Panc1 (cell line): ENCODE measurements at regions not wholly inside any gene's neighbourhood (a gene's known extent, or its start where the extent isn't known, plus 50 kb on each side); places are given as distances from the start of the nearest gene placed in this dataset.

Source experiments
- ATAC-seq: fragments of 200-7000 bp; cut with Tn5 transposase; 2 replicates; pipeline ENCODE4 v1.9.1; 2020; ENCODE audit warnings: mild to moderate bottlenecking, moderate library complexity
- BruUV-seq: library from RNA; stranded (reverse); fragments of 400-500 nt; replicated peaks from 2 replicates; lab custom pipeline; 2021; lab: Mats Ljungman, UMichigan
- CTCF ChIA-PET: fragments of 300-600 bp; sonication (Branson Sonifier 250); formaldehyde crosslinking; loops from one replicate; lab custom pipeline; 2022; ENCODE audit warnings: antibody characterized with exemption; lab: Charles Lee
- POLR2A ChIA-PET: fragments of 300-600 bp; sonication (Branson Sonifier 250); formaldehyde crosslinking; loops from one replicate; lab custom pipeline; 2022; ENCODE audit warnings: antibody characterized with exemption; lab: Charles Lee
- DNase-seq: peaks from one replicate; pipeline ENCODE4 v3.0.0-alpha.2; 2010; ENCODE audit warnings: low read depth, low spot score
- H3K27ac ChIP-seq: 2 replicates; pipeline ENCODE4 v1.5.1; 2011; ENCODE audit warnings: mild to moderate bottlenecking, low read length, inconsistent platforms
- H3K27me3 ChIP-seq: fragments of 200-500 bp; sonication (Bioruptor generic); 2 replicates; pipeline ENCODE4 v1.6.0; 2014; ENCODE audit warnings: low read length, inconsistent platforms; ENCODE audit not compliant: control insufficient read depth, insufficient read depth
- H3K36me3 ChIP-seq: fragments of 200-500 bp; sonication (Bioruptor generic); 2 replicates; pipeline ENCODE4 v1.5.1; 2014; ENCODE audit warnings: inconsistent platforms, mild to moderate bottlenecking, low read length, moderate library complexity; ENCODE audit not compliant: control insufficient read depth, insufficient read depth
- H3K4me1 ChIP-seq: 2 replicates; pipeline ENCODE4 v1.5.1; 2011; ENCODE audit warnings: inconsistent platforms, mild to moderate bottlenecking, low read length, moderate library complexity; ENCODE audit not compliant: control insufficient read depth, insufficient read depth
- H3K4me3 ChIP-seq, 2 experiments: 2 replicates each; pipeline ENCODE4 v1.5.1; 2011 to 2012; ENCODE audit warnings: low read depth in 2 of 2, low read length in 2 of 2, mild to moderate bottlenecking in 2 of 2, inconsistent platforms in 1 of 2, moderate library complexity in 1 of 2
- H3K9me3 ChIP-seq: fragments of 200-500 bp; sonication (Bioruptor generic); 2 replicates; pipeline ENCODE4 v1.5.1; 2014; ENCODE audit warnings: low read depth, mild to moderate bottlenecking, inconsistent platforms, low read length, moderate library complexity; ENCODE audit not compliant: control insufficient read depth, insufficient read depth
- POLR2AphosphoS5 ChIP-seq: IDR thresholded peaks from 2 replicates; pipeline ENCODE4 v1.6.1; 2012; ENCODE audit warnings: mild to moderate bottlenecking, low read depth, low read length, moderate library complexity
- REST ChIP-seq, 2 experiments: IDR thresholded peaks; 2 replicates each; pipeline ENCODE4 v1.6.1; 2011 to 2012; ENCODE audit warnings: low read depth in 2 of 2, control low read depth in 1 of 2, low read length in 1 of 2, mild to moderate bottlenecking in 1 of 2, moderate library complexity in 1 of 2; ENCODE audit not compliant: insufficient read depth in 1 of 2
- SIN3A ChIP-seq: IDR thresholded peaks from 2 replicates; pipeline ENCODE4 v1.6.1; 2012; ENCODE audit warnings: low read depth, mild to moderate bottlenecking, low read length, moderate library complexity, borderline replicate concordance; ENCODE audit not compliant: insufficient read depth
- TCF7L2 ChIP-seq: IDR thresholded peaks from 2 replicates; pipeline ENCODE4 v1.6.1; 2011; ENCODE audit warnings: mild to moderate bottlenecking, low read depth, low read length, inconsistent platforms
- in situ Hi-C: cut with HindIII; loops from 2 replicates; pipeline ENCODE4 v1.10.0; 2016; ENCODE audit warnings: low sequenced_read_pairs, low pct_unique_long_range_greater_than_20kb
- intact Hi-C: fragments of 100-400 bp; cut with micrococcal nuclease; formaldehyde crosslinking; loops from one replicate; pipeline ENCODE4 v1.10.0; 2022; ENCODE audit not compliant: unreplicated experiment
- TF ChIP-seq, protein P1 (sequence below): fragments of 450-650 bp; IDR thresholded peaks from 2 replicates; pipeline ENCODE4 v1.5.1; 2017; ENCODE audit warnings: mild to moderate bottlenecking

DNA sequence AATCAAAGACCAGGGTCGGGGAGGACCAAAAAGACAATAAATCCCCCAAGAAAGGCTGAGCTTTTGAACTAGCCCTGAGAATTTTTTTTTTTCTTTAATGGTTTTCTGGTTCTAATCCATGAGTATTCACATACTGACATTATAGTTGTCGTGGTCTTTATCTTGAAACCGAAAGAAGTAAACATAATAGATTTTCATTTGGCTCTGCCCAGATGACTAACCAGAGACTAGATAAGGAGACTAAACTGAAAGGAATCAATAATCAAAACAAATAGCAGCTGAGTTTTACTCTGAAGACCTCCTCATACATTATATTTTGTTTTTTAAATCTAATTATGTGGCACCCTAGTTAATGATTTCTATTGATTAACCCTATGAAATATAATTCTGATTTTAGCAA, 381.4 kb downstream of the CNTN3 start:
- BruUV-seq = no TSS peak
- H3K36me3 ChIP-seq = no peaks in the 10 kb centered on the region
- DNase-seq (no peak), ATAC-seq (no peak)
- H3K4me3 ChIP-seq = no peak overlapping the region
- intact Hi-C loops (no loop called here), in situ Hi-C loops (no loop called here)
- TF ChIP-seq SIN3A = no peak
- TF ChIP-seq, protein P1, sequence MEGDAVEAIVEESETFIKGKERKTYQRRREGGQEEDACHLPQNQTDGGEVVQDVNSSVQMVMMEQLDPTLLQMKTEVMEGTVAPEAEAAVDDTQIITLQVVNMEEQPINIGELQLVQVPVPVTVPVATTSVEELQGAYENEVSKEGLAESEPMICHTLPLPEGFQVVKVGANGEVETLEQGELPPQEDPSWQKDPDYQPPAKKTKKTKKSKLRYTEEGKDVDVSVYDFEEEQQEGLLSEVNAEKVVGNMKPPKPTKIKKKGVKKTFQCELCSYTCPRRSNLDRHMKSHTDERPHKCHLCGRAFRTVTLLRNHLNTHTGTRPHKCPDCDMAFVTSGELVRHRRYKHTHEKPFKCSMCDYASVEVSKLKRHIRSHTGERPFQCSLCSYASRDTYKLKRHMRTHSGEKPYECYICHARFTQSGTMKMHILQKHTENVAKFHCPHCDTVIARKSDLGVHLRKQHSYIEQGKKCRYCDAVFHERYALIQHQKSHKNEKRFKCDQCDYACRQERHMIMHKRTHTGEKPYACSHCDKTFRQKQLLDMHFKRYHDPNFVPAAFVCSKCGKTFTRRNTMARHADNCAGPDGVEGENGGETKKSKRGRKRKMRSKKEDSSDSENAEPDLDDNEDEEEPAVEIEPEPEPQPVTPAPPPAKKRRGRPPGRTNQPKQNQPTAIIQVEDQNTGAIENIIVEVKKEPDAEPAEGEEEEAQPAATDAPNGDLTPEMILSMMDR = no peak
- no peak for TF ChIP-seq TCF7L2
- no peak for TF ChIP-seq POLR2AphosphoS5
- no peak for TF ChIP-seq REST (IDR thresholded peaks at IDR 0.05; ENCODE audit: insufficient read depth in 1 of 2, low read depth in 2 of 2, low read length in 1 of 2)
- no peaks in the 10 kb centered on the region for H3K4me1 ChIP-seq
- no peaks in the 10 kb centered on the region for H3K9me3 ChIP-seq
- CTCF ChIA-PET = no interaction called here
- H3K27ac ChIP-seq = no peak overlapping the region
- POLR2A ChIA-PET = no interaction called here
- no peaks in the 10 kb centered on the region for H3K27me3 ChIP-seq

GRCh38 chr3:74217467-74217866, 397.0 kb downstream of the CNTN3 start:
- ChIA-PET CTCF (no interaction called here), POLR2A (no interaction called here)
- no peaks in the 10 kb centered on the region for H3K9me3 ChIP-seq
- ATAC-seq (no peak), DNase-seq (no peak)
- TF ChIP-seq REST (IDR thresholded peaks at IDR 0.05; ENCODE audit: insufficient read depth in 1 of 2, low read depth in 2 of 2, low read length in 1 of 2) (no peak), POLR2AphosphoS5 (no peak), TCF7L2 (no peak), SIN3A (no peak)
- TF ChIP-seq, protein P1 = no peak
- no TSS peak for BruUV-seq
- H3K4me3 ChIP-seq = no peak overlapping the region
- no peaks in the 10 kb centered on the region for H3K36me3 ChIP-seq
- H3K4me1 ChIP-seq = no peaks in the 10 kb centered on the region
- intact Hi-C loops (no loop called here), in situ Hi-C loops (no loop called here)
- no peaks in the 10 kb centered on the region for H3K27me3 ChIP-seq
- H3K27ac ChIP-seq = no peak overlapping the region
